ENCODE measurements at regions not wholly inside any gene's neighbourhood (a gene's known extent, or its start where the extent isn't known, plus 50 kb on each side); places are given as distances from the start of the nearest gene placed in this dataset.
"Not testable (repeated sequence)": the region's sequence is repeated elsewhere in the genome, so short reads cannot be mapped to it uniquely, and the experiment has no call there.

DNA sequence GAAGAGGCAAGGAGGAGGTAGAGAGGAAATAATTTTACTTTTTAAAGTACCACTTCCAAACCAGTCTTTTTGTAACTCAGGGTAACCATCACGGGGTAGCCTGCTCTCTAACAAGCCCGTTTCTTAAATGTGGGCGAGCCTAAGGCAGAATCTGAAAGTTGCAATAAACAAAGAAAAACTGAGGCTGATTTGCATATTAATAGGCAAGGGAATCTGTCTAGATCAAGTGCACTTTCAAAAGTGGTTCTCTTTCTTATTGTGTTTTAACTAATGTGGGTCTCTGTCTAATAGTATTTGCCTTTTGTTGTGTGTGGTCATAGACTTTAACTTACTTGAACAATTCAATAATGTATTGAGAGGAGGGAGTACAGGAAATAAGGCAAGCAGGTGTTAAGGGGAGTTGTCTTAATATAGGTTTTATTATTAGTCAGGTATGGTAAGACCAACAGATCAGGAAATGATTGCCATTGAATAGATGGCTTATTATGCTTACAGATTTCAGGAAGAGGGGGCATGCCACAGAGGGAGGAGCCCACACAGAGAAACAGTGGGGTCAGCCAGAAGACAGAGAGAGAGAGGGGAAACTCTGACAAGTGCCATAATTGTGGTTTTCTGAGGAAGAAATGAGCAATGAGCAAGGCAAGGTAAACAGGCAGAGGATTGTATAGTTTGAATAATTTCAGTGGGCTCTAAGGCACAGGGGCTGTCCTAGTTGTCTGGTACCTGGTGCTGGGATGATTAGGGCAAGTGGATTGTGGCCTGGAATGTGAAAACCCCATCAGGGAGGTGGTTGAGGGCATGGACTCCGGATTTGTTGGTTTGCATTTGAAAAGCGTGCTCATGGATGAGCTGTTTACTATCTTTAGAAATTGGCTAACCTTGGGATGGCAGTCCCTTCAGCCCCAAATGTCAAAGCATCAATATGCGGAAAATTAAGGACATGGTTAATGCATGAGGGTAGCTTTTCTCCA lies 237.2 kb downstream of the TOX3 start:
- no peak for DNase-seq

DNA sequence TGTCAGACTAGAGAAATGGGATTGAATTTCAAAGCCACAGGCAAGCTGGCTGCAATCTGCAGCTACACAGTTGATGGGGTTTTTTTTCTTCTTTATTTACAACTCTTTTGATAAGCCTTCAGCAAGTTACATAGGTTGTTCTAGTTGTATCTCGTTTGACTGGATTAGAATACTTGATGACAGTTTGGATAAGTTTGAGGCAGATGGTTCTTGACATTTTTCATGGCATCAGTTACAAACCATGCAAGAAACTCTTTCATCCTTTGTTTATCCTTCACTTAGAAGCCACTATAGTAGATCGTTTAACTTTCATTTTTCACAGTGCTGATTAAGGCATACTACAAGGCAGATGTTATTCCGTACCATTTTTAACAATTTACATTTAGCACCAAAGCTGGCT lies 238.9 kb downstream of the TOX3 start:
- DNase-seq: no peak

DNA sequence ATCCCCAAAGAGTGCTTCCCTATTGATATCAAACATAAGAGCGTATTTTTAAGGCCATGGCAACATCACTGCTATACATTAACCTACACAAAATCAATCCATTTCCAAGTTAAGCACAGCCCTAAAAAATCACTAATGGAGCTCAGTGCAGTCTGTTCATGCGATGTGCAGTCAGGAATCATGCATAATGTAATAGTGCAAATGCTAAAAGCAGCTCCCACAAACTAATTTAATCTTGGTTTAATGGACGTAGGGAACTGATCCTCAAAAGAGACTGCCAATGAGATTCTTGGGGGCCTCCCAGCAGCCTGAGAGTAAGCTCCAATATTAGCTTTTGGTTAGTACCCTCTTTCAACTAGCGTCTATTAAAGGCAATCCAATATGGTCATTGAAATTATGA lies 245.9 kb downstream of the TOX3 start:
- no peak for DNase-seq

DNA sequence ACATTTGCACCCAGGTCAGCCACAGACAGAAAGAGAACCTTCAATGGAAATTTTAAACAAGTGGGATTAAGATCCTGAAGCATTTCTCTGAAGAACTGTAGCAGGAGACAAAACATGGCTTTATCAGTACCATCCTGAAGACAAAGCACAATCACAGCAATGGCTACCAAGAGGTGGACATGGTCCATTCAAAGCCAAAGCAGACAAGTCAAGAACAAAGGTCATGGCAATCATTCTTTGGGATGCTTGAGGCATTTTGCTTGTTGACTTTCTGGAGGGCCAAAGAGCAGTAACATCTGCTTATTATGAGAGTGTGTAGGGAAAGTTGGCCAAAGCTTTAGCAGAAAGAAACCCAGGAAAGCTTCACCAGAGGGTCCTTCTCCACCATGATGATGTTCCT lies 248.2 kb downstream of the TOX3 start:
- DNase-seq: no peak

DNA sequence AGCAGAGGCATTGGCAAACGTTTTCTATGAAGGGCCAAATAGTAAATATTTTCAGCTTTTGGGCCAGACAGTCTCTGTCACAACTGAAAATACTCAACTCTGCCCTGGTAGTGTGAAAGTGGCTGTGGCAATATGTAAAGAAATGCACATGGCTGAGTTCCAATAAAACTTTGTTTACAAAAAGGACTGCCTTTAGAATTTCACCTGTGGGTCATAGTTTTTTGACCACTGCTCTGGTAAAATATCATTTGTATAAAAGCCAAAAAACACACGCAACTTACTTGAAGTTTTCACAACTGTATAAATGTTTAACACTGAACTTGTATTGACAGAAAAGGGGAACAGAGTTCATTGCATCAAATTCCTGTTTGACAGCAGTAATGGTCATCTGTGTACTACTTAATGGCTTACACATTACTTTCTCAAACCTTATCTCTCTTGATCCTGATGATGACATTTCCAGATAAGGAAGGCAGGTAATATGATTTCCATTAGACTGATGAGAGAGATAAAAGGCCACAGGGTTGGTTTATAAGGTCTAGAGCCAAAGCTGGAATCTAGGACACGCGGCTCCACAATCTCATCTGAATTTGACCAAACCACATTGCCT lies 250.1 kb downstream of the TOX3 start:
- DNase-seq: not testable (repeated sequence)

GRCh38 chr16:52296076-52296475 lies 250.9 kb downstream of the TOX3 start:
- DNase-seq: no peak

GRCh38 chr16:52294660-52295059 lies 252.3 kb downstream of the TOX3 start:
- no peak for DNase-seq

DNA sequence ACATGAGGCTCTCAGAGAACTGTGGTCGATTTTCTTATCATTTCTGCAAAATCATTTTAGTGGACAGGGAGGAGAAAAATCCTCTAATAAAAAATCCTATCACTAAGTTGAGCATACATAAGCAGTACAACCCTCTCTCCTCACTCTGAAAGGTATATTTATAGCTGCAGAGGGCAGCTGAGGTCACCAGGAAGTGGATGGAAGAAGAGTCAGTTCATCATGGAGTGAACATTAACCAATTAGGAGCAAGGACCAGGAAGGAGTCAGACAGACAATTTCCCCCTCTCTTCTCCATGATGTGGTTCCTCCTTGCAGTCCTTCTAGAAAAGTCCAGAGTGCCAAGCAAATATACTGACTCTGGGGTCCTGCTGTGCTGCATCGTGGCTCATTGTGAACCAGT lies 253.7 kb downstream of the TOX3 start:
- no peak for DNase-seq

DNA sequence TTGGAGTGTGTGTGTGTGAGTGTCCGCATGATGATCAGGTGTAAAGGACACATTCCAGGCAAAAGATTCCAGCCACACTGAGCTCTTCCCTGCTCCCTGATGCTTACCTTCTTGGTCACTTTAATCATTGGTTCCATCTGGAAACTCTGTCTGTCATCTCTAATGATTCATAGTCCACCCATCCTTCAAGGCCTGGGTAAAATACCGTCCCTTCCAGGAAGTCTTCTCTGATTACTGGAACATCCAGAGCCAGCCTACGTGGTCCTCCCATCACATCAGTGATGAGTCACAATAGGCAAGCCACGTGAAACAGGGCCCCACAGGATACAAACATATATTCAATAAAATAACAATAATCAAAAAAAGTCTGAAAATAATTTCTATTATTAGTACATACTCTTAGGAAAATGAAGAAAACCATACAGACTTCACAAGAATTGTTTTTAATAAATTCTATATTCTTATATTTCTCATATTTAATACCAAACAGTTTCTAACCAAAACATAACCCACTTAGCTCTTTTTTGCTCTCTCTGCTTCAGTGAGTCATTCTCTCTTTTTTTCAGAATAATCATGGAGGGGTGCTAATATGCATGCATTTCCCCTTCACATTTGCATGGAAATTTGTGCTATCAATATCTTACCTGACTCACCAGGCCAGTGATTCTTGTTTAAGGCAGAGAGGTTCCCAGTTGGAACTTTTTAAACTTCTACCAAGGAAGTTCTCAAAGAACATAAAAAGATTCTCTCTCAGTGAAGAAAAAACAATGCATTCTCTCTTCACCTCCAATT lies 263.2 kb downstream of the TOX3 start:
- DNase-seq: no peak

- DNase-seq: no peak
Observed at GRCh38 chr16:52283018-52283417, 263.9 kb downstream of the TOX3 start.

- DNase-seq: no peak
Observed at GRCh38 chr16:52280086-52280485, 266.9 kb downstream of the TOX3 start.

DNA sequence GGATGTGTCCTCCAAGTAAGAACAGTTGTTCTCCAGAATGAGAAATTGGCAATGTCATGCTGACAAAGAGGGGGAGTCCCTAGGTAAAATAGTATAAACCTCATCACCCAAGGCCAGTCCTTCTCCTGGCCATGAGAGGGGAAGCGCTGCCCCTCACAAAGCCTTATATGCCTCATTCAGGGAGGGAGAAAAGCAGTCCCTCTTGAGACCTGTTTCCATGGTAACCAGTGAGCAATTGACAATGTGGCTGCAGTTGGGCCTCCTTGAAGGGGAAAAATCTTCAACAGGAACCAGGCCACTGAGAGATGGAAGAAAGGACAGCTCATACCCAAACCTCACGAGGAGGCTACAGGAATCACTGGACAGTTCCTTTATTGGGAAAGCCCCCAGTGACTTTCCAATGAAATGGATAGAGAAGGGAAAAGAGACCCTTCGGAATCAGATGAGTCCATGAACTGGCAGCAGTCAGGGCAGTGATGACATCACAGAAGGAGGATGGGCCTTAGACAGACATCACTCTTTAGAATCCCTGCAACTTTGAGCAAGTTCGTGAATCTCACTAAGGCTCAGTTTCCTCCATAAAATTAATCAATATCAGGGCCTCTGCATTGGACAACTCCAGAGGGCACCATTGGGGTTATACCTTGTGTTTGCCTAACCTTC lies 275.7 kb downstream of the TOX3 start:
- no peak for DNase-seq

- no peak for DNase-seq
Observed at GRCh38 chr16:52265446-52265861, 281.5 kb downstream of the TOX3 start.

DNA sequence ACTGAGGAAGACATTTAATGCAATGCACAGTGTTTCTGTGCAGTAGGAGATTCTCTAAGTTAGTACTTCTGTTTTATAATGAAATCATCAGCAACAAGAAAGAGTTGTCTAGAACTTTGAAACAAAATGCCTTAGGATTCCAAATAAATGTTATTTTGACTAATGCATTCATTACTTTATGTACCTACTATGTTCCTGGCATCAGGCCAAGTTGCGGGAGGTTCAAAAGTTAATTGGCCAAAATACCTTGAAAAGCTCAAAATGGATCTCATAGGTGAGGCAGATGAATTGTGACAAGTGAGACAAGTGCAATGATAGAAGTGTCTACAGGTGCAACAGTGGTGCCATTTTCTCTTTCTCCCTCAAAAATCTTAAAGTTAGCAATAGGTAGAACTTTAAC lies 289.4 kb downstream of the TOX3 start:
- DNase-seq: no peak

GRCh38 chr16:52256310-52257078 lies 290.4 kb downstream of the TOX3 start:
- no peak for DNase-seq

DNA sequence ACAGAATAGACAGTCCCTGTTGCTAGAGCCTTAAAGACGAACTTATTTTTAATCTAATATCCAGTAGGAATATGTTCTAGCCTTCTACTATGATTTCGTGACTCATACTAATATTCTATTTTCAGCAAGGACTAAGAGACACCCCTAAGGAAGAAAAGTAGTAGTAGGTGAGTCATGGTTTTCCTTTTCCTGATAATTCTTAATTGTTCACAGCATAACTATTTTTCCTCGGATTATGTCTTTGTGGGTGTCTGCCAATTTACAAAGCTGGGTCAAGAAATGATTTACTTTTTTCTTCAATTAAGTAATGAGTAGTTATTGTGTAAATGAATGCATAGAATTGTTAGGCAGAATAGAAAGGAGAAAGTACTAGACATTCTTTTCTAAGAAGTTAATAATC lies 292.2 kb downstream of the TOX3 start:
- no peak for DNase-seq

- no peak for DNase-seq
Observed at GRCh38 chr16:52252680-52253079, 294.3 kb downstream of the TOX3 start.

DNA sequence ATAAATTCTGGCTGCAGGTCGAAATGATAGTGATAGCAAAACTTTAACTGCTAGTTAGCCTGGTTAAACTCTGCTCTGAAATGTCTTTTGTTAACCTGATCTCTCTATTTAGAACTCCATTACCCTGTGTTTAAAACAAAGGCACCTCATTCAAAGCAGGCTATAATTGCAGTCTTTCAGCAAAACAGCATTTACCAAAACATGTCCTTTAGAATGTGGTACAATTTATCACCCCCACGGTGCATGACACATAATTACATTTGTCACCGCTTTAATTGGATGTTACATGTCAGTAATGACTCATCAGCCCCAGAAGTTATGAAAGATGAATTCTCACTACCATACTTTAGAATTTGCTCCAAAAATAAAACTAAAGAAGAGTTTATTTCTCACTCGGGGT lies 295.4 kb downstream of the TOX3 start:
- DNase-seq: no peak

- no peak for DNase-seq
Observed at GRCh38 chr16:52247737-52248136, 299.2 kb downstream of the TOX3 start.

DNA sequence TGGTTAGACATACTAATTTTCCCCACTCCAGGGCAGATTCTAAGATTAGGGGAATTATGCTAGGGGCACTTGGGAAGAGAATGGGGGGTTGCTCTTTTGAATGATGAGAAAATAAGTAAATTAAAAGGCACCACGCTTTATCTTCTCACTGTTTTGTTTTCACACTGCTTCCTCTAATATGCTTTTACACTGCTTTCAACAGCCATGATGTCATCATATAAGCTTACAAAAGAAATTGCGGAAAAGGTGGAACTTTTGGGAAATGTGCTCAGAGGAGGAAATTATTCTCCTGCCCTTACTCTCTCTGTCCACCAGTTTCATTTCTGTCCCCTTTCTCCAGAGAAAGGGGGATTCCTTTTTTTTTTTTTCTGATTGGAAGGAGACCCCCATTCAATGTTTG lies 308.2 kb downstream of the TOX3 start:
- DNase-seq: no peak

- DNase-seq: no peak
Observed at GRCh38 chr16:52237823-52238222, 309.1 kb downstream of the TOX3 start.

DNA sequence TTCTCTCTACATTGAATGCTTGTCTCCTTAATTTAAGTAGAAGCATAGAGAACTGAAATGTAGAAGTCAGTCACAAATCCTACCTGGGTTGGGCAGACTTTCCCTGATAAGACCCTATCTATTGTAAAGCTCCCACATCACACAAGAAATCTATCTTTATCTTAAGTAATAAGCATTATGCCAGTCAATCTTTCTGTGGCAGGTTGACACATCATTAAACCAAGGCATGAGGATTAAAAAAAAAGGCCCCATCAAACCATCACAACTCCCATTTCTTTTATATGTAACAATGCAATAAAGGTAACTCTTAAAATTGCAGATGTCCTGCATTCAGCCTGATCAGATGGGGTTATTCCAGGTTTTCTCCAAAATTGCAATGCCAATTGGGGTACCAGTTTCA lies 311.8 kb downstream of the TOX3 start:
- no peak for DNase-seq
